ENCODE measurements at regions not wholly inside any gene's neighbourhood (a gene's known extent, or its start where the extent isn't known, plus 50 kb on each side); places are given as distances from the start of the nearest gene placed in this dataset.
"Not testable (repeated sequence)": the region's sequence is repeated elsewhere in the genome, so short reads cannot be mapped to it uniquely, and the experiment has no call there.

- Mint-ChIP-seq H3K27ac (no peak overlapping the region), H3K4me1 (no peaks in the 10 kb centered on the region), H3K9me3 (no peaks in the 10 kb centered on the region), H3K36me3 (ENCODE audit: low read depth) (no peaks in the 10 kb centered on the region), H3K27me3 (no peaks in the 10 kb centered on the region), H3K4me3 (no peak overlapping the region)
- DNase-seq (no peak), ATAC-seq (no peak)
These were observed 168.4 kb upstream of the SPOPL start for GRCh38 chr2:138333121-138333520.

- no peak overlapping the region for H3K4me3 Mint-ChIP-seq
- DNase-seq (no peak), ATAC-seq (no peak)
- H3K27ac Mint-ChIP-seq = no peak overlapping the region
- no peaks in the 10 kb centered on the region for H3K36me3 Mint-ChIP-seq (ENCODE audit: low read depth)
- H3K9me3 Mint-ChIP-seq = no peaks in the 10 kb centered on the region
- no peaks in the 10 kb centered on the region for H3K27me3 Mint-ChIP-seq
- no peaks in the 10 kb centered on the region for H3K4me1 Mint-ChIP-seq
These were observed 167.9 kb upstream of the SPOPL start for GRCh38 chr2:138333677-138334076.

GRCh38 chr2:138334323-138334722, 167.2 kb upstream of the SPOPL start:
- Mint-ChIP-seq H3K4me1 (no peaks in the 10 kb centered on the region), H3K4me3 (no peak overlapping the region), H3K27me3 (no peaks in the 10 kb centered on the region), H3K27ac (no peak overlapping the region), H3K9me3 (no peaks in the 10 kb centered on the region), H3K36me3 (ENCODE audit: low read depth) (no peaks in the 10 kb centered on the region)
- DNase-seq (no peak), ATAC-seq (no peak)

GRCh38 chr2:138335036-138335435, 166.5 kb upstream of the SPOPL start:
- no peak for ATAC-seq
- H3K4me3 Mint-ChIP-seq = no peak overlapping the region
- H3K4me1 Mint-ChIP-seq = no peaks in the 10 kb centered on the region
- DNase-seq = no peak
- no peaks in the 10 kb centered on the region for H3K36me3 Mint-ChIP-seq (ENCODE audit: low read depth)
- no peaks in the 10 kb centered on the region for H3K27me3 Mint-ChIP-seq
- H3K27ac Mint-ChIP-seq = no peak overlapping the region
- H3K9me3 Mint-ChIP-seq = no peaks in the 10 kb centered on the region

- Mint-ChIP-seq H3K27ac (no peak overlapping the region), H3K36me3 (ENCODE audit: low read depth) (no peaks in the 10 kb centered on the region), H3K27me3 (no peaks in the 10 kb centered on the region), H3K4me3 (no peak overlapping the region), H3K9me3 (no peaks in the 10 kb centered on the region), H3K4me1 (no peaks in the 10 kb centered on the region)
- ATAC-seq (no peak), DNase-seq (no peak)
These were observed 165.4 kb upstream of the SPOPL start for GRCh38 chr2:138336146-138336545.

GRCh38 chr2:138355244-138355643, 146.3 kb upstream of the SPOPL start:
- Mint-ChIP-seq H3K4me3 (no peak overlapping the region), H3K9me3 (no peaks in the 10 kb centered on the region), H3K4me1 (no peaks in the 10 kb centered on the region), H3K27ac (no peak overlapping the region), H3K36me3 (ENCODE audit: low read depth) (no peaks in the 10 kb centered on the region), H3K27me3 (no peaks in the 10 kb centered on the region)
- DNase-seq = no peak
- no peak for ATAC-seq

- no peak overlapping the region for H3K27ac Mint-ChIP-seq
- no peaks in the 10 kb centered on the region for H3K27me3 Mint-ChIP-seq
- H3K9me3 Mint-ChIP-seq = no peaks in the 10 kb centered on the region
- H3K36me3 Mint-ChIP-seq (ENCODE audit: low read depth) = no peaks in the 10 kb centered on the region
- DNase-seq (no peak), ATAC-seq (no peak)
- no peaks in the 10 kb centered on the region for H3K4me1 Mint-ChIP-seq
- no peak overlapping the region for H3K4me3 Mint-ChIP-seq
These were observed 145.4 kb upstream of the SPOPL start for GRCh38 chr2:138356178-138356577.

GRCh38 chr2:138359532-138359931, 142.0 kb upstream of the SPOPL start:
- Mint-ChIP-seq H3K36me3 (ENCODE audit: low read depth) (no peaks in the 10 kb centered on the region), H3K4me1 (no peaks in the 10 kb centered on the region), H3K27me3 (no peaks in the 10 kb centered on the region), H3K9me3 (no peaks in the 10 kb centered on the region), H3K27ac (no peak overlapping the region), H3K4me3 (no peak overlapping the region)
- ATAC-seq = no peak
- DNase-seq = no peak

GRCh38 chr2:138364554-138365162, 136.9 kb upstream of the SPOPL start:
- no peak overlapping the region for H3K4me3 Mint-ChIP-seq
- no peaks in the 10 kb centered on the region for H3K4me1 Mint-ChIP-seq
- no peaks in the 10 kb centered on the region for H3K27me3 Mint-ChIP-seq
- ATAC-seq (no peak), DNase-seq (no peak)
- no peaks in the 10 kb centered on the region for H3K36me3 Mint-ChIP-seq (ENCODE audit: low read depth)
- no peak overlapping the region for H3K27ac Mint-ChIP-seq
- H3K9me3 Mint-ChIP-seq = no peaks in the 10 kb centered on the region

GRCh38 chr2:138365581-138365980, 136.0 kb upstream of the SPOPL start:
- Mint-ChIP-seq H3K4me3 (no peak overlapping the region), H3K27me3 (no peaks in the 10 kb centered on the region), H3K4me1 (no peaks in the 10 kb centered on the region), H3K9me3 (no peaks in the 10 kb centered on the region), H3K27ac (no peak overlapping the region), H3K36me3 (ENCODE audit: low read depth) (no peaks in the 10 kb centered on the region)
- DNase-seq (no peak), ATAC-seq (no peak)

GRCh38 chr2:138369856-138370255, 131.7 kb upstream of the SPOPL start:
- H3K27me3 Mint-ChIP-seq = no peaks in the 10 kb centered on the region
- ATAC-seq = no peak
- H3K9me3 Mint-ChIP-seq = no peaks in the 10 kb centered on the region
- no peak overlapping the region for H3K27ac Mint-ChIP-seq
- H3K4me3 Mint-ChIP-seq = no peak overlapping the region
- H3K4me1 Mint-ChIP-seq = no peaks in the 10 kb centered on the region
- no peaks in the 10 kb centered on the region for H3K36me3 Mint-ChIP-seq (ENCODE audit: low read depth)
- DNase-seq = no peak

- no peak overlapping the region for H3K27ac Mint-ChIP-seq
- H3K9me3 Mint-ChIP-seq = no peaks in the 10 kb centered on the region
- no peak for DNase-seq
- no peaks in the 10 kb centered on the region for H3K27me3 Mint-ChIP-seq
- no peaks in the 10 kb centered on the region for H3K4me1 Mint-ChIP-seq
- H3K4me3 Mint-ChIP-seq = no peak overlapping the region
- no peak for ATAC-seq
- H3K36me3 Mint-ChIP-seq (ENCODE audit: low read depth) = no peaks in the 10 kb centered on the region
These were observed 127.6 kb upstream of the SPOPL start for GRCh38 chr2:138373993-138374408.

- no peak overlapping the region for H3K27ac Mint-ChIP-seq
- H3K4me1 Mint-ChIP-seq = no peaks in the 10 kb centered on the region
- DNase-seq (no peak), ATAC-seq (no peak)
- H3K27me3 Mint-ChIP-seq = no peaks in the 10 kb centered on the region
- no peaks in the 10 kb centered on the region for H3K36me3 Mint-ChIP-seq (ENCODE audit: low read depth)
- H3K4me3 Mint-ChIP-seq = no peak overlapping the region
- no peaks in the 10 kb centered on the region for H3K9me3 Mint-ChIP-seq
These were observed 120.2 kb upstream of the SPOPL start for GRCh38 chr2:138381373-138381772.

- Mint-ChIP-seq H3K9me3 (no peaks in the 10 kb centered on the region), H3K4me1 (no peaks in the 10 kb centered on the region), H3K4me3 (no peak overlapping the region), H3K27ac (no peak overlapping the region), H3K27me3 (no peaks in the 10 kb centered on the region), H3K36me3 (ENCODE audit: low read depth) (no peaks in the 10 kb centered on the region)
- no peak for ATAC-seq
- DNase-seq = no peak
These were observed 118.9 kb upstream of the SPOPL start for GRCh38 chr2:138382672-138383071.

- DNase-seq; H3K4me3 Mint-ChIP-seq; H3K4me1 Mint-ChIP-seq; H3K9me3 Mint-ChIP-seq; H3K36me3 Mint-ChIP-seq (ENCODE audit: low read depth); ATAC-seq; H3K27me3 Mint-ChIP-seq; H3K27ac Mint-ChIP-seq: not testable (repeated sequence)
These were observed 115.4 kb upstream of the SPOPL start for GRCh38 chr2:138386191-138386590.

- H3K4me3 Mint-ChIP-seq = no peak overlapping the region
- DNase-seq (no peak), ATAC-seq (no peak)
- H3K36me3 Mint-ChIP-seq (ENCODE audit: low read depth) = no peaks in the 10 kb centered on the region
- no peaks in the 10 kb centered on the region for H3K9me3 Mint-ChIP-seq
- no peaks in the 10 kb centered on the region for H3K27me3 Mint-ChIP-seq
- no peaks in the 10 kb centered on the region for H3K4me1 Mint-ChIP-seq
- H3K27ac Mint-ChIP-seq = no peak overlapping the region
These were observed 112.5 kb upstream of the SPOPL start for GRCh38 chr2:138389063-138389462.
